CD4-positive, alpha-beta T cell (primary cell): ENCODE measurements at regions not wholly inside any gene's neighbourhood (a gene's known extent, or its start where the extent isn't known, plus 50 kb on each side); places are given as distances from the start of the nearest gene placed in this dataset.

Experiments used
- ATAC-seq: fragments of 200-7000 bp; cut with Tn5 transposase; one replicate; pipeline ENCODE4 v1.10.0; 2022; ENCODE audit warnings: mild to moderate bottlenecking; ENCODE audit not compliant: poor library complexity
- CTCF ChIA-PET: fragments of 350-600 bp; sonication (Branson Sonifier 250); formaldehyde crosslinking; loops from one replicate; lab custom pipeline; 2021; ENCODE audit warnings: antibody characterized with exemption, inconsistent platforms; lab: Charles Lee
- POLR2A ChIA-PET: fragments of 350-600 bp; sonication (Branson Sonifier 250); formaldehyde crosslinking; loops from one replicate; lab custom pipeline; 2021; ENCODE audit warnings: antibody characterized with exemption, inconsistent platforms; lab: Charles Lee
- DNase-seq, 14 experiments: peaks; one replicate each; pipeline ENCODE4 v3.0.0-alpha.2; 2013 to 2020; ENCODE audit warnings: mixed read lengths in 2 of 14
- H3K27ac ChIP-seq, 2 donors: one replicate each; pipeline versions ENCODE4 v1.5.1 to v1.7.0; 2013; ENCODE audit warnings: low read length in 2 of 2, low read depth in 1 of 2, mild to moderate bottlenecking in 1 of 2
- H3K27me3 ChIP-seq, 2 experiments: 1 replicate in 1 of 2; 2 replicates in 1 of 2; pipeline versions ENCODE4 v1.6.1 to v1.7.0; 2013; ENCODE audit warnings: low read length in 2 of 2, control low read depth in 1 of 2, mild to moderate bottlenecking in 1 of 2, moderate library complexity in 1 of 2; ENCODE audit not compliant: insufficient read depth in 2 of 2, control insufficient read depth in 1 of 2
- H3K36me3 ChIP-seq: one replicate; pipeline ENCODE4 v1.6.1; 2013; ENCODE audit warnings: low read length, control low read depth; ENCODE audit not compliant: insufficient read depth
- H3K4me1 ChIP-seq: one replicate; pipeline ENCODE4 v1.6.1; 2013; ENCODE audit warnings: low read length, control low read depth; ENCODE audit not compliant: insufficient read depth
- H3K4me3 ChIP-seq: one replicate; pipeline ENCODE4 v1.5.1; 2013; ENCODE audit warnings: mild to moderate bottlenecking, low read length, moderate library complexity
- H3K9me3 ChIP-seq, 2 experiments: 1 replicate in 1 of 2; 2 replicates in 1 of 2; pipeline versions ENCODE4 v1.6.1 to v1.7.0; 2013; ENCODE audit warnings: low read length in 2 of 2, mild to moderate bottlenecking in 2 of 2, control low read depth in 1 of 2, moderate library complexity in 1 of 2; ENCODE audit not compliant: control insufficient read depth in 1 of 2, insufficient read depth in 1 of 2
- H3K27ac Mint-ChIP-seq: one replicate; pipeline ENCODE4 v1.8.0; 2020; ENCODE audit warnings: mixed read lengths
- H3K27me3 Mint-ChIP-seq: one replicate; pipeline ENCODE4 v1.8.0; 2021; ENCODE audit warnings: mixed read lengths
- H3K36me3 Mint-ChIP-seq: one replicate; pipeline ENCODE4 v1.8.0; 2021; ENCODE audit warnings: low read depth, mixed read lengths
- H3K4me1 Mint-ChIP-seq: one replicate; pipeline ENCODE4 v1.8.0; 2021; ENCODE audit warnings: low read depth, mixed read lengths
- H3K4me3 Mint-ChIP-seq: one replicate; pipeline ENCODE4 v1.8.0; 2020; ENCODE audit warnings: mild to moderate bottlenecking, mixed read lengths
- H3K9me3 Mint-ChIP-seq: one replicate; pipeline ENCODE4 v1.8.0; 2020; ENCODE audit warnings: mixed read lengths
- CTCF ChIP-seq: fragments of 200-600 bp; IDR thresholded peaks from one replicate; pipeline ENCODE4 v1.8.0; 2022; ENCODE audit warnings: antibody characterized with exemption, mild to moderate bottlenecking
- intact Hi-C, 2 experiments: fragments of 100-400 bp; cut with DNase I in 1 of 2; cut with micrococcal nuclease in 1 of 2; formaldehyde crosslinking; loops; one replicate each; pipeline versions ENCODE4 v1.15.1 to v1.9.0; 2023 to 2025; cut with DNase I, micrococcal nuclease

- DNase-seq (peak in 11 of 14 experiments; percentile 19 to 89 (median 37)), ATAC-seq (peak; percentile 96)
- Histone ChIP-seq H3K4me3 (no peak overlapping the region), H3K27me3 (no peaks in the 10 kb centered on the region), H3K4me1 (peaks cover 35% of the 10 kb centered on the region), H3K27ac (no peak overlapping the region), H3K9me3 (no peaks in the 10 kb centered on the region), H3K36me3 (no peaks in the 10 kb centered on the region)
- POLR2A ChIA-PET: interaction anchor here (0.6 to 2.0 kb wide), 12 partner anchors 9 to 183 kb away, joined by 3 to 17 read pairs (median 4); partner anchors contain the start of gene KLF6
- Mint-ChIP-seq H3K4me3 (peak overlapping the region; percentile 31), H3K27ac (peak overlapping the region; percentile 55), H3K9me3 (no peaks in the 10 kb centered on the region), H3K36me3 (no peaks in the 10 kb centered on the region), H3K4me1 (peaks cover 21% of the 10 kb centered on the region), H3K27me3 (no peaks in the 10 kb centered on the region)
- intact Hi-C loops: no loop called here
- CTCF ChIA-PET: no interaction called here
- TF ChIP-seq CTCF: no peak
These were observed 176.1 kb upstream of the KLF6 start for GRCh38 chr10:3961082-3961481.

- Histone ChIP-seq H3K4me1 (peaks cover 35% of the 10 kb centered on the region), H3K27ac (peak overlapping the region in 1 of 2 donors; percentile 2), H3K9me3 (no peaks in the 10 kb centered on the region), H3K36me3 (no peaks in the 10 kb centered on the region), H3K27me3 (no peaks in the 10 kb centered on the region), H3K4me3 (no peak overlapping the region)
- intact Hi-C loops: no loop called here
- no peak for TF ChIP-seq CTCF
- no peak overlapping the region for H3K4me3 Mint-ChIP-seq
- H3K27me3 Mint-ChIP-seq: no peaks in the 10 kb centered on the region
- H3K27ac Mint-ChIP-seq: peak overlapping the region; percentile 55
- ChIA-PET POLR2A (interaction anchor here (0.6 to 2.0 kb wide), 13 partner anchors 9 to 184 kb away, joined by 3 to 17 read pairs (median 3); partner anchors contain the start of gene KLF6), CTCF (interaction anchor here (1.0 kb wide), 1 partner anchor 498 kb away, joined by 3 read pairs; no protein-coding TSS in a partner anchor)
- DNase-seq (no peak), ATAC-seq (no peak)
- no peaks in the 10 kb centered on the region for H3K9me3 Mint-ChIP-seq
- no peaks in the 10 kb centered on the region for H3K36me3 Mint-ChIP-seq
- peaks cover 21% of the 10 kb centered on the region for H3K4me1 Mint-ChIP-seq
These were observed 175.5 kb upstream of the KLF6 start for GRCh38 chr10:3960496-3960895.

GRCh38 chr10:3959370-3960325 lies 174.6 kb upstream of the KLF6 start:
- Histone ChIP-seq H3K27me3 (no peaks in the 10 kb centered on the region), H3K9me3 (no peaks in the 10 kb centered on the region), H3K4me1 (peaks cover 35% of the 10 kb centered on the region), H3K4me3 (no peak overlapping the region), H3K36me3 (no peaks in the 10 kb centered on the region), H3K27ac (no peak overlapping the region)
- no peak for ATAC-seq
- no peaks in the 10 kb centered on the region for H3K27me3 Mint-ChIP-seq
- no peak overlapping the region for H3K27ac Mint-ChIP-seq
- DNase-seq: no peak
- CTCF ChIA-PET: interaction anchor here (1.0 kb wide), 1 partner anchor 497 kb away, joined by 3 read pairs; no protein-coding TSS in a partner anchor
- intact Hi-C loops: no loop called here
- TF ChIP-seq CTCF: no peak
- POLR2A ChIA-PET: interaction anchor here (0.6 to 2.0 kb wide), 5 partner anchors 10 to 183 kb away, joined by 3 to 17 read pairs (median 4); partner anchors contain the start of gene KLF6
- no peak overlapping the region for H3K4me3 Mint-ChIP-seq
- no peaks in the 10 kb centered on the region for H3K36me3 Mint-ChIP-seq
- H3K4me1 Mint-ChIP-seq: peaks cover 21% of the 10 kb centered on the region
- no peaks in the 10 kb centered on the region for H3K9me3 Mint-ChIP-seq
